ENCODE measurements at regions not wholly inside any gene's neighbourhood (a gene's known extent, or its start where the extent isn't known, plus 50 kb on each side); places are given as distances from the start of the nearest gene placed in this dataset.

GRCh38 chr6:126170978-126171382 lies 168.9 kb upstream of the CENPW start:
- Histone ChIP-seq H3K36me3 (no peaks in the 10 kb centered on the region), H3K9me3 (ENCODE audit: severe bottlenecking) (no peaks in the 10 kb centered on the region)

GRCh38 chr6:126172131-126172530 lies 167.8 kb upstream of the CENPW start:
- Histone ChIP-seq H3K4me3 (ENCODE audit: low read depth, low read length) (no peak overlapping the region), H3K9me3 (ENCODE audit: severe bottlenecking) (no peaks in the 10 kb centered on the region), H3K27ac (no peak overlapping the region), H3K36me3 (no peaks in the 10 kb centered on the region), H3K27me3 (ENCODE audit: insufficient read depth, low read depth, severe bottlenecking) (no peaks in the 10 kb centered on the region)
- TF ChIP-seq CTCF (IDR thresholded peaks at IDR 0.05; ENCODE audit: low read depth, low read length), result no peak
- DNase-seq, result peak; percentile 32

More at GRCh38 chr6:126170978-126171382, 168.9 kb upstream of the CENPW start:
- Histone ChIP-seq H3K27me3 (ENCODE audit: insufficient read depth, low read depth, severe bottlenecking) (no peaks in the 10 kb centered on the region), H3K4me3 (ENCODE audit: low read depth, low read length) (no peak overlapping the region), H3K27ac (no peak overlapping the region)
- DNase-seq, result peak; percentile 22
- TF ChIP-seq CTCF (IDR thresholded peaks at IDR 0.05; ENCODE audit: low read depth, low read length), result peak; percentile 26; the same call in 1 of the 2 replicates

- no peak overlapping the region for H3K27ac ChIP-seq
- H3K4me3 ChIP-seq (ENCODE audit: low read depth, low read length), result no peak overlapping the region
- TF ChIP-seq CTCF (IDR thresholded peaks at IDR 0.05; ENCODE audit: low read depth, low read length), result no peak
- no peak for DNase-seq
- H3K9me3 ChIP-seq (ENCODE audit: severe bottlenecking), result no peaks in the 10 kb centered on the region
- no peaks in the 10 kb centered on the region for H3K36me3 ChIP-seq
- no peaks in the 10 kb centered on the region for H3K27me3 ChIP-seq (ENCODE audit: insufficient read depth, low read depth, severe bottlenecking)
Observed at GRCh38 chr6:126173265-126173664, 166.7 kb upstream of the CENPW start.

GRCh38 chr6:126174697-126175096 lies 165.2 kb upstream of the CENPW start:
- Histone ChIP-seq H3K4me3 (ENCODE audit: low read depth, low read length) (no peak overlapping the region), H3K27ac (no peak overlapping the region), H3K36me3 (no peaks in the 10 kb centered on the region), H3K9me3 (ENCODE audit: severe bottlenecking) (no peaks in the 10 kb centered on the region), H3K27me3 (ENCODE audit: insufficient read depth, low read depth, severe bottlenecking) (no peaks in the 10 kb centered on the region)
- no peak for TF ChIP-seq CTCF (IDR thresholded peaks at IDR 0.05; ENCODE audit: low read depth, low read length)
- DNase-seq, result no peak

GRCh38 chr6:126175251-126175650 lies 164.7 kb upstream of the CENPW start:
- no peak for TF ChIP-seq CTCF (IDR thresholded peaks at IDR 0.05; ENCODE audit: low read depth, low read length)
- Histone ChIP-seq H3K27me3 (ENCODE audit: insufficient read depth, low read depth, severe bottlenecking) (no peaks in the 10 kb centered on the region), H3K36me3 (no peaks in the 10 kb centered on the region), H3K9me3 (ENCODE audit: severe bottlenecking) (no peaks in the 10 kb centered on the region), H3K27ac (no peak overlapping the region), H3K4me3 (ENCODE audit: low read depth, low read length) (no peak overlapping the region)
- no peak for DNase-seq

- DNase-seq, result peak; percentile 13
- Histone ChIP-seq H3K9me3 (ENCODE audit: severe bottlenecking) (no peaks in the 10 kb centered on the region), H3K27ac (no peak overlapping the region), H3K4me3 (ENCODE audit: low read depth, low read length) (no peak overlapping the region), H3K27me3 (ENCODE audit: insufficient read depth, low read depth, severe bottlenecking) (no peaks in the 10 kb centered on the region), H3K36me3 (no peaks in the 10 kb centered on the region)
- peak; percentile 32; the same call in 1 of the 2 replicates for TF ChIP-seq CTCF (IDR thresholded peaks at IDR 0.05; ENCODE audit: low read depth, low read length)
Observed at GRCh38 chr6:126176282-126176681, 163.6 kb upstream of the CENPW start.
